Activated CD8-positive, alpha-beta memory T cell treated with anti-CD3 and anti-CD28 coated beads for 4 hours (primary cell): ENCODE measurements at regions not wholly inside any gene's neighbourhood (a gene's known extent, or its start where the extent isn't known, plus 50 kb on each side); places are given as distances from the start of the nearest gene placed in this dataset.

Source experiments
- DNase-seq, 2 donors: peaks; one replicate each; pipeline ENCODE4 v3.0.0-alpha.2; 2020; ENCODE audit warnings: low read depth in 2 of 2

DNA sequence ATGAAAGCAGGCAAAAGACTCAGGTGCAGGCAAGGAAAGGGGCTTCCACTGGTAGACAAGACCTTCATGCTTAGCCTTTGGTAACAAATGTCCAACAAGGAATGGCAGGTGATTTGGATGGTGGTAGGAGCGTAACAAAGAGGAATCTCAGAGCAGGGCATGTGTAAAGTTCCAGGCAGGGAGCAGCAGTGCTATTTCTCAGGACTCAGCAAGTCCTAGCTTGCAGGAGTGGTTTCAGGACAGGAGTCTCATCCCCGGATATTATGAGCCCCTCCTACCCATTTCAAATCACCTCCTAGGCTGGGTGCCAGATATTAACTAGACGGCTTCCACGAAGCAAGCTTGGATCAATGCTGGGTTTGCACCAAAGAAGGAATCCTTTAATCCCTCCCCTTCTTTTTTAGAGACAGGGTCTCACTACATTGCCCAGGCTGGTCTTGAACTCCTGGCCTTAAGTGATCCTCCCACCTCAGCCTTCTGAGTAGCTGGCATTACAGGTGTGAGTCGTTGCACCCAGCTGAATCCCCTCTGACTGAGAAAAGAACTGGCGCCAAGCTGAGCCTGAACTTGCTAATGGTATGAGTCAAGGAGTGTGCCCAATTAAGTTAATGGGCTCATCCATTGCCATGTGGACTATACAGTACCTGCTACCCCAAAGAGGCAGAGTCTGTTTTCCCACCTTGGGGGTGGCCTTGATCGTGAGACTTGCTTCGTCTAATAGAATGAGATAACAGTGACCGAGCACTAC lies 190.3 kb downstream of the ARL4C start:
- DNase-seq: no peak

DNA sequence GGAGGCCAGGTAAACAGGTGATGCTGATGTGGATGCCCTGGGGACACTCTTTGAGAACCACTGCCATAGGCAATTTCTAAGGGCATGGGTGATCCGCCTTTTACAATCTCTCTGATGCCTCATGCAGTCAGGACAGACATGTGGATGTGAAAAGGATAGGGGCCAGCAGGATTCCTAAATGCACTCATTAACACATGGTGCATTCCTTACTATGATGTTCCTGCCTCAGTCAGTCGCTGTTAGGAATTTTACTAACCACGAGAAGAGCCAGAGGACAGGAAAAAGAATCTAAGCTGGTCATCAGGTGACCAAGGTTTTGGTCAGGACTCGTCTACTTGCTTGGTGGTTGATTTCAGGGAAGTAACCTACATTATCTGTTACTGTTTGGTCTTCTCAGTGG lies 191.0 kb downstream of the ARL4C start:
- no peak for DNase-seq

DNA sequence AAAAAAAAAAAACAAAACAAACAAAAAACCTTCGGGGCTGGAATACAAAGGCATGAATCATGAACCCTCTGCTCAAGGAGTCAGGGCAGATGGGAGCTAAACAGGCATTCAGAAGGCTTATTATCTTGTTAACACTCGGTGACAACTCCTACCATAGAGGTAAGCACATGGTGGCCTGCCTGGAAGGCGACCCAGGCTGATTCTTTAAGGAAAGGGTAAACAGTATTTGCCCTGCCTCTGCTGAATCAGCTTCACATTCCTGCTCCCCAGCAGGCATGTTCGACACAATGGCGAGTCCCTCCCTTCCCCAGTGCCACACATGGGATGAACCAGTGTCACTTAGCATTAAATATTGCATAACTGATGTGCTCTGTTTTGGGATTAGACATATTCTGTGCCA lies 191.9 kb downstream of the ARL4C start:
- no peak for DNase-seq

DNA sequence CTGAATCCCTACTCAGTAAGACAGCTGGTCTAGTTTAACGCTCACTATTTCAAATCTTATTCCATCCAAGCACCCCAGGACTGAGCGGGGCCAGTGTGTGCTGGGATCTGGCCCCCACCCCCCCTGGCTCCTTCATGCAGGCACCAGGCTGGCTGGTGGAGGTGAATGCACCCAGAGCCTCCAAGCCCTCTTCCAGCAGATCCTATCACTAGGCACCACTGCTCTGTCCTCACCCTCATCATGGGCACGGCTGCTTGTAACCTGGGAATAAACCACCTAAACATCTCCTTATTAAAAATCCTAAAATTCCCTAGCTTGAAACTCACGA lies 194.3 kb downstream of the ARL4C start:
- DNase-seq: no peak

DNA sequence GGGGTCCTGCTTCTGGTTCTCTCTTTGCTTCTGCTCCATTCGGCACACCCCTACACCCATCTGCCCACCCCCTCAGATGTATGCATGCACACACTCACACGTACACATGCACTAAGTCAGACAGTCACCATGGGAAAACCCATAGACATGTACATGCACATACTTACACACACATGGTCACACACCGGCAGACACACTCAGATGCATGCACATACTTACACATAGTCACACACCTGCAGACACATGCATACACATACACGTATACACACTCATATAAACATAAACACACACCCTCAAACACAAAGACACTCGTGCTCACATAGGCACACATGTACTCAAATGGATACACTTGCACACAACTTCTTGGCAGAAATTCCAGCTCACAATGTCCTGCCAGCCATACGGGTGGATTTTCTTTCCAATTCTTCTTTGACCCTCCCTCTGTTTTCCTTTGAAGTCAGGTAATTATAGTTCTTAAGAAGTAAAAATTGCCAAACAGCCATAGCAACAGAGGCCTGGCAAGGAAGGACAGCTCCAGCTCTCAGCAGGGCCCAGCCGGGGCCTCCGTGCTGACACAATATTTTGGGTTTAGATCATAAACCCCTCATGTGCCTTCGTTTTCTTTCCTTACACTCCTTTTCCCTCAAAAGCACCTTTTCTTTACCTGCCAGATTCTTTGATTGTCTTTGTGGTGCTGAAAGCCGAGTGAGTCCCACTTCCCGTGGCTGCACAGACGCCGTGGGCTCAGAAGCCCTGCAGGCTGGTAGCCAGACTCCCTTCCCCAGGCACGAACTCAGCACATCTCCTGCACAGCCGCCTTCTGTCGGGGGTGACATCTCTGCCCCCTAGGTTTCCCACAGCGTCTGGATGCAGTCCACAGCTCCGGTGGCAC lies 195.7 kb downstream of the ARL4C start:
- no peak for DNase-seq

DNA sequence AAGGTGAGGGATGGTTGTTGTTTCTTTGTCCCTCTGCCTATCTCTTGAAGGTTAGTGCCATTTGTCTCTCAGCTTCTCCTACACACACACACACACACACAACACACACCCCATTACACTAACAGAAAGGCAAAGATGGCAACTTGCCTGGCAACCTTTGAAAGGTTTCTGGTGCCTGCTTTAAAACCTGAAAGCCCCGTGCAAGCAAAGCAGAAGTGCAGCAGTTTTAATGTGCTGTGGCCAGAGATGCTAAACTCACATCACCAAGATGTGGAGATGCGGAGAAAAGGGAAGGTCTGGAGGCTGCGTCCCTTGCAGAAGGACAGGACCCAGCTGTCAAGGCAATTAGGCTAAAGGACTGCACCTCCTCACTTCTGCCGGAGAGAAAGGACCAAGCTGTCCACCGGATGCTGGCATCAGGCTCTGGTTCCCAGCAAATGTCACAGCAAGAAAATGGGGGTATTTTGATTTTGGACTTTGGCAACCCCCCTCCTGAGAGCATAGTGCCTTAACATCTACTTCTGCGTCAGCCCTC lies 196.4 kb downstream of the ARL4C start:
- no peak for DNase-seq

DNA sequence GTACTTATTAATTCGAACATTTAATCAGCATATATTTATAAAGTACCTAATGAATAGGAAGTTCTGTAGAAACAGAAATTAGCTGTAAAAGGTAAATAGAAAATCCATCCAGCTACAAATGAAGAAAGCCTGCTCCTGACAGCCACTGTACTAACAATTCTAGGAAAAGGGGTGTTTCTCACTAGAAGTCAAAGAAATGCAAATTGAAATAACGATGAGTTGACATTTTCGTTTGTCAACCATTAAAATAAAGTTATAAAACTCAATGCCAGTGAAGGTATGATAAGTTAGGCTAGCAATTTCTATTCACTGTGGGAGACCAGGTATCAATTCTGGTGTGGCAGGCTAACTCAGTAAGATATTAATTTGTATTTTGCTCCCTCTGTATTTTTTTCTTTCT lies 198.0 kb downstream of the ARL4C start:
- no peak for DNase-seq

DNA sequence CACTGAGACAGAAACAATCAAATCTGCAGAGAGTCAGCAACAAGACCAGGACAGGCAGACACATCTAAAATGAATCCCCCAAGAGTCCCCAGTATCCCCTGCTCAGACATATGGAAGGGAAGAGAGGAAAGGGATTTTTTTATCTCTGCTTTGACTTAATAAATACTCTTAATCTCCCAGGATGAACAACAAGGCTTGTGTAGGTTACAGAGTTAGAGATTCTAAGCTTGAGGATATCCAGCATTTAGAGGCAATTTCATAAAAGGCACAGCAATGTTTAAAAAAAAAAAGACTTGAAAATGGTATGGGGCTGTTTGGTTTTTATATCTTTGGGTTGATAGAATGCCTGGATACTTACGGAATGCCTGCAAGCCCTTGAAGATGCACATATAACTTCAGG lies 199.9 kb downstream of the ARL4C start:
- DNase-seq: no peak

DNA sequence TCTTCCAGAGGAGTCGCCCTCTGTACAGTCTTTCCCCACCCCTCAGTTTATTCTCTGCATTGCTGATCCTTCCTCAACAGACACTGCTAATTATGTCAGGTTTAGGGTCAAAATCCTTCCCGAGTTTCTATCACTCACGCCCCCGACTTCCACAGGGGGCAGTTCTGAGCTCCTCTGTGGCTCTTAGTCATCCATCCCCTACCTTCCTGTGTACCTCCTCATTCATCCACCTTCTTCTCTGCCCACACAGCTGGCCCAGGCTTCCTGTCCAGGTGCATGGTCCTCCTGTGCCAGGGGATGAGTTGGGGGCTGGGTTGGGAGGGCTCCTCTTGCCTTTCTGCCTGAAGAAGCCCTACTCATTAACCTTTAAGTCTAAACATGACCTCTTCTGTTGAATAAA lies 202.9 kb downstream of the ARL4C start:
- DNase-seq: no peak

DNA sequence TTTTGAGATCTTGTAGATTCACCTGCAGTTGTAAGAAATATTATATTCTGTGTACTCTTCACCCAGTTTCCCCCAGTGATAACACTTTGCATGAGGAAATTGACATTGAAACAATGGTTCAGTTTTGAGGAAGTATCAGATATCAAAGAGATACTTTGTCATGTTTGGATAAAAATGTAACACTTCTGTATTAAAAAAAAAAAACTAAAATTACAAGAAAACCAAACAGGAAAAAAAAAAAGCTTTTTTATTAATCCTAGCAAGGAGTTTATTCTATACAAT lies 204.0 kb downstream of the ARL4C start:
- DNase-seq: no peak

DNA sequence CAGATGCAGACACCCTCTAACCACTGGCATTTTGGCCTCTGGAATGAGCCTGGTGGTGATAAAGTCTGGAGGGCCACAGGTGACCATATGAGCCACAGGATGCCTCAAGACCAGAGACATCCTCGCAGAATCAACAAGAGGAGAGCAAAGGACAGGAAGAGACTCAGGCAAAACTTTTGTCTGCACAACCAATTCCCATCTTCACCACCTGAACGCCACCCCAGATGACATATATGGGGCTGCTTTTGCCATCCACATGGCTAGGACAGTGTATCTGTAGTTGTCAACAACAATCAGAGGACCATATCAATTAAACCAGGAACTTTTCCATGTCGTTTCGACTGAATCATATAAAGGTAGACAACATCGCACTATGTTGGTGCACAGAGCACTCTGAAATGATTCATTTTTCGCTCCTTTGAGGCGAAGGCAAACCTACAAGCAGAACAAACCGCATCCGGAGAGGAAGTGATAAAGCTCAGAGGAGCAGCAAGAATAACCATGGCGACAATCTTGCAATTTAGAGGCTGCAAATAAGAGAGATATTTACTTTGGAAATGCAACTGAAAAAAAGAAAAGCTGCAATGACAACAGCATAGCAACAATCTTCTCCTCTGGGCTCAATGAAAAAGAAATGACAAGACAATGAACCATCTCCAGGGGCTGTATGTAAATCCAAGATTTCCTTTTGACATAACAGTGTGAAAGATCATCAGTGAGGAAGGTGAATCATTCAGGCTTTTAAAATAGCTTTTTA lies 204.5 kb downstream of the ARL4C start:
- DNase-seq: peak in 1 of 2 donors; percentile 57

DNA sequence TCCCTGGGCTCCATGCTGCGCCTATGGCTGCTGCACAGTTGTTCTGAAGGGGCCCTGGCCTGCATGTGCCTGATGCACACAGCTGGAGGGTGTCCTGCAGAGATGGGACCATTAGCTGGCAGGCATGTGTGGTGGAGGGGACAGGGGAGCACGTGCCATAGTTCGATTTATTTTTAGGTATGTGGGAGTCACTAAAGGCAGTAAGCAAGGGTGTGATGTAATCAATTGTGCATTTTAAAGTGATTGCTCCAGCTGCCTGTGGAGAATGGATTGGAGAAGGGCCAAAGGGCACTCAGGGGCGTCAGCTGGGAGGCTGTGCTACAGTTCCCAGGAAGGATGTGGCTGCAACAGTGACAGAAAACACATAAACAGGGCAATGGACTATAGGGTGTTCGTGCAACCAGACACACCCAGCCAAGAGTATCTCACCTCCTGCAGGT lies 205.1 kb downstream of the ARL4C start:
- DNase-seq: no peak

DNA sequence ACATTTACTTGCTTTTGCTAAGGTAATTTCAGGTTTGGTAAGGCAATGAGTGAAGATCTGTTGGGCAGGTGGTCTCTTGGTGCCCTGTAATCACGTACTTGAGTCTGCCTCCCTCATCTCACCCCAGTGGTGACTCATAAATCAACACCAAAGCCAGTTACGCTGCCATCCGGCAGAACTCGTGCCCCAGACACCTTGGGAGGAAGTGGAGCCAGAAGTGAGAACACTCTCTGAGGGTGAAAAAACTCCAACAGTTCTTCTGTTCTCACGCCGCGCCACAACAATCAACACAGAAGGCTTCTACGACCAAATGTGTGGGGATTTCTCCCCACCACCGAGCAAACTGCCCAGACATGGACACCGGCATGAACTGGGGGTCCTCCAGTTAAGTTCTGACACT lies 206.2 kb downstream of the ARL4C start:
- peak; percentile 65 to 75 for DNase-seq

DNA sequence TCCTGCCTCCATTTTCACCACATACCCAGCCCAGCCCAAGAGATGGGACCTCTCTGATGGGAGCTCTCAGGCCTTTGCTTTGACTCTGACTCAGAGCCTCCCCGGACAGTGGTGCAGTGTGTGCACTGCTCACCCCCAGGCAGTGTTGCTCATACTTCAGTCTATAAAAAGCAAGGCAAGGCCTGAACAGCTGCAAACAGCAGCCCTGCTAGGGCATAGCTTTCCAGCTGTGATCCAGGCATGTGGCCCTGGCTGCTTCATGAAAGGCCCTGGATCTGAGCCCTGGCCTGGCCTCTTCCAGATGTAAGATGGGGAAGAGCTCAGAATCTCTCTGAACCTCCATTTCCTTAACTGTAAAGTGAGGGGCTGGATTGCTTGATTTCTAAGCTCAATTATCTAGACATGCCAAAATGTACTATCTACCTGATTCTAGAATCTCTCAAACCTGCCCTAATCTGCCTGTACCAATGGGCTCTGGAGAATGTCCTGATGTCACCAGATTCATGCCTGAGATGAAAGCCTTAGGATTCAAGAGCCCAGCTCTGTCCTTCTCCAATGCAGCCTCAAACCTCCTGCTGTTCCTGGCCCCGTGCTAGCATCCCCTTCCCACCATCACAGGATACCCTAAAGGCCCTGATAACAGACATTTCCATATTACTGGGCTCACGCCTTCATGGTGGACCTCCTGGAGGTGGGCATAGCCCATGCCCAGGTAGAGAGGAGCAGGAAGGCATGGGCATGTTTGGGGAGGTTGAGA lies 206.9 kb downstream of the ARL4C start:
- DNase-seq: no peak

DNA sequence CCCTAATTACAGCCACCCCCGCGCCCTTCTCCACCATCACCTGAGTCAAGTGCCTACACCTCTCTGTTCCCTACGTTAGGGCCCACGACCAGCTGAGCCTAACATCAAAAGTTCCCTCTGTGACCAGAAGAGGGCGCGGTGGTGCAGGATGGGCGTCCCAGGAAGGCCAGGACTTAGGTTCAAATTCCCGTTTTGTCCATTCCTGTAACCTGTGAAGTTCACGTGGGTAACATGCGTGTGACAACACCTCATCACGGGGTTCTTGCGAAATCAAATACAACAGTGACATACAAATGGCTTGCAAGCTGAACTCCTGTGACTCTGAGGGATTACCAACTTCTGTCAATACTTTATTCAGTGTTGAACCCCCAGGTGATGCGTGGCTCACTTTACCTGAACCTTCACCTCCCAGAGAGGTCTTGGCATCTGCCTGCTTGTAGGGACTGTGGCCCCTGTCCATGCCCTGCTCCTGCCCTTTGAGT lies 207.9 kb downstream of the ARL4C start:
- DNase-seq: no peak

DNA sequence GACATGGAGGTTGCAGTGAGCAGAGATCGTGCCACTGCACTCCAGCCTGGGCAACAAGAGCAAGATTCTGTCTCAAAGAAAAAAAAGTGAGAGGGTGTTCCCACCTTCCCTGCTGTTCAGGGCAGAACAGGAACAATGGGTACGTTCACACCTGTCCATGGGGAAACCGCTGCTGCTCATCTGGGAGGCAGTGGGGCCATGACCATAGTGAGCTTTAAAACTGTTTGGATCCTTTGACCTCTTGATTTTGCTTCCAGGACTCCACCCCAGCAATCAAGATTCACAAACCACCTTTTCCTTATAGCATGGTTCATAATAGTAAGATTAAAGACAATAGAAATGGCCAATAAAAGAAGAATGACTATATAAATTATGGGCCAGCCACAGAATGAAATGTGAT lies 209.2 kb downstream of the ARL4C start:
- no peak for DNase-seq

DNA sequence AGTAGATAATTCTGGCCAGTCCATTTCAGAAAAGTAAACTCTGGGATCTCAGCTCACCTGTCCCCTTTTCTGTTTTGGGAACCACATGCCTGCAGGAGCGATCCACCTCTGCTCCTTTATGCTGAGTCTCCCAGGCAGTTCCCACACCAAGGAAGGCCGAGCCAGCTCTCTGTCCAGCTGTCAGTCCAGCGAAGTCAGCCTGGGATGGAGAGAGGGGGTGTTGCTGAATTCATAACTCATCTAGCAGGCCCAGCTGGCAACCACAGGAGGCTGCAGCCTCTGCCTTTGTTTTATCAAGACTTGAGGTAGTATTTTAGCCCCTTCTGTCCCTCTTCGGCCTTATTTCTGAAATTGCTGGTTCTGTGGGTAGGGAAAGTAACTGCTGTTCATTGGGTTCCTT lies 209.9 kb downstream of the ARL4C start:
- DNase-seq: no peak

DNA sequence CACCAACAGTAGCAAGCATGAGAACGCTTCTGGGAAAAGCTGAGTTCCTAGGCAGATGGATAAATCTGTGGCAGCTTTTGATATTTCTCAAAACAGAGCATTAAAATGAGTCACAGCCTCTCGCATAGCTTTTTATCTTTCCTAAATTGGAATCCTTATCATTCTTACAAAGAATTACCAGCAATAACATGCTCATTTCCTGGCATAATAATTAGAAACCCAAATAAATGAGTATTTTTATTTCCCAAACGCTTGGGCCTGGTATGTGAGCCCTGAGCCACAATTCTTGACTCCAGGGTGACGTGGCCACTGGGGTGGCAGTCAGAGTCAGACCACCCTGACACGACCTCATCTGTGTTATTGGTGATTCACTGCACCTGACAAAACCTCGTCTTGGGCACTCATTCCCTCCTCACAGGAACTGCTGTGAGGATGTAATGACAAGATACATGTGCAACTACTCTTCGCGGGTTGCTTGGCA lies 210.7 kb downstream of the ARL4C start:
- DNase-seq: no peak

DNA sequence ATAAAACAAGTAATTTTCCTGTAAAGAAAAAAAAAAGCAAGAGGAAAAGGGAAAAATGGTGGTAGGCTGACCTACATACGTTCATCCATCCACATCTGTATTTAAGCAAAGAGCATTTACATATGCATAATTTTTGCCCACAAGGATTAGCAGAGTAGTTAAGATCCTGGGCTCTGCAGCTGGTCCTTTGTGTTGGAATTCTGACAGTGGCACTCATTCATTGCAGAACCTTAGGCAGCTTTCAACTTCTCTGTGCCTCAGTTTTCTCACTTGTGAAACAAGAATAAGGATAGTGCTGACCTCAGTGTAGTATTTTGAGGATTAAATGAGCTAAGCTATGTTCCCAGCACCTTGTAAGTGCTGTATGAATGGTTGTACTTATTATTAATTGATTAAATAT lies 211.3 kb downstream of the ARL4C start:
- no peak for DNase-seq

DNA sequence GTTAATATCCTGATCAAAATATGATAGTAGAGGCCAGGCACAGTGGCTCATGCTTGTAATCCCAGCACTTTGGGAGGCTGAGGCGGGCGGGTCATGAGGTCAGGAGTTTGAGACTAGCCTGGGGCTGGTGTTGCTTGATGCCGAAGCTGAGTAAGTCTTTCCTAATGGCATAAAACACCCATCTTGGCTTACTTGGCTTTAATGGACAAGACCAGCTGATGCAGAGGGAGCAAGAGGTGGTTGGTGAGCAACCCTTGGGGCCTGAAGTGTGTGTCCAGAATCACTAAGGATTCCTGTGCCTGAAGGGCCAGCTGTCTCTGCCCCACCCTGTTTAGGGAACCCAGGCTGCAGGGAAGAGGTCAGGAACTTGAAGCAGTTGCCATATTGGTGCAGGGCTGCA lies 217.2 kb downstream of the ARL4C start:
- DNase-seq: no peak

DNA sequence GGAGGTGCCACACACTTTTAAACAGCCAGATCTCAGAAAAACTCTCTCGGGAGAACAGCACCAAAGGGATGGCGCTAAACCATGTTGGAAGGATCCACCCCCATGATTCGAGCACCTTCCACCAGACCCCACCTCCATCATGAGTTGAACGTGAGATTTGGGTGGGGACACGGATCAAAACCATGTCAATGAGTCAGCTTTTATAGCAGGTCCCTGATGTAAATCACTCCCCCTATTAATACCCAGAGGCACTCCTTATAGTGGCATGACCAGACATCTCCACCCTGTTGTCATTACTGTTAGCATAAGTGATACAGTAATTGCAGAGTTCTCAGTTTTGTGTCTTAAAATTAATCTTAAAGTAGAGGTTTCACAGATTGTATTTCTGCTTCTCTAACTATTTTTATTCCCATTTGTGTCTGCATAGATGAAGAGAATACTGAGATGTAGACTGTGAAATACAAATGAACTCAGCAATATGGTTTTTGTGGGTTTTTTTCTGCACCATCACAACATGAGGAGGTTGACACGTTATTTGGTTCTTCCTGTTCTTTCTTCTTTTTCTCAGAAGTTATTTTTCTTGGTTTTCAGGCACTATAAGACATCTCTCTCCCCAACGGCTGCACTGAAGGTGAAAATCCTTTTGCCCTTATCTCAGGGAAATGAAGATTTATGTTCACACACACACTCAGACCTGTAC lies 218.2 kb downstream of the ARL4C start:
- DNase-seq: no peak
